ENCODE measurements at regions not wholly inside any gene's neighbourhood (a gene's known extent, or its start where the extent isn't known, plus 50 kb on each side); places are given as distances from the start of the nearest gene placed in this dataset.

DNA sequence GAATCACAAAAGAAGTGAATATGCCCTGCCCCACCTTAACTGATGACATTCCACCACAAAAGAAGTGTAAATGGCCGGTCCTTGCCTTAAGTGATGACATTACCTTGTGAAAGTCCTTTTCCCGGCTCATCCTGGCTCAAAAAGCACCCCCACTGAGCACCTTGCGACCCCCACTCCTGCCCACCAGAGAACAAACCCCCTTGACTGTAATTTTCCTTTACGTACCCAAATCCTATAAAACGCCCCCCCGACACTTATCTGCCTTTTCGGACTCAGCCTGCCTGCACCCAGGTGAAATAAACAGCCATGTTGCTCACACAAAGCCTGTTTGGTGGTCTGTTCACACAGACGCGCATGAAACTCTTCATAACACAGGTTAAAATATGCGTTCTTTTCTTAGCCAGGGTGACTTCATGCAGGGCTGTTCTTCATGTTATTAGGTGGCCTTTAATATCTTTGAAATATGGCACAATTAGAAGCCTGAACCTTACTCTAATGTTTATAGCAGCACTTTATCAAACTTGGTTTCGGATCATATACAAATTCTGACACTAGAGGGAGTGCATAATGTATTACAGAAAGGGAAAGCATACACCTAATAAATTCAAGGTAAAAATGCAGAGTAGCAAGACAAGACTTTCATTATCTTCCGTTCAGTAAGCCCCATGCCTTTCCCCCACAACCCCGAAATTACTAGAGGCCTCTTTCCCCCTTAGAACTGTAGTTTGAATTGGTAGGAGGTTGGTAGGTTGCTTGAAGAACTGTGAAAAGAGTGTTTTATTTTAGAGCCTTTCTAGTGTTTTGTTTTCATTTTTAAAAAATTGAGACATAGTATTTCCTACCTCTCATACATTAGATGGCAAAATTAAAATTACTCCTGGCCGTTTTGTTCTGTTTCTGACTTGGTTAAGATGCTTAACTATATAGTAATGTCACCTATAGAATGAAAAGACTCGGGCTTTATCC is 117.9 kb downstream of the NPY start:
- intact Hi-C loops (cut with DNase I; ENCODE audit: low total_unique reads) = loop anchor here (10.0 kb wide), 1 partner anchor 263 kb away; no protein-coding TSS in a partner anchor
- Histone ChIP-seq H3K4me1 (no peaks in the 10 kb centered on the region), H3K36me3 (no peaks in the 10 kb centered on the region), H3K27ac (no peak overlapping the region), H3K4me3 (no peak overlapping the region), H3K27me3 (no peaks in the 10 kb centered on the region), H3K9me3 (no peaks in the 10 kb centered on the region)
- DNase-seq = peak in 1 of 2 donors; percentile 50
- WGBS, 5 donors = 33 to 44% (median 41%) methylated on average over 12 to 14 of the region's 15 CpGs
- no peak for TF ChIP-seq EP300 (IDR thresholded peaks at IDR 0.05)
- TF ChIP-seq, protein P1, sequence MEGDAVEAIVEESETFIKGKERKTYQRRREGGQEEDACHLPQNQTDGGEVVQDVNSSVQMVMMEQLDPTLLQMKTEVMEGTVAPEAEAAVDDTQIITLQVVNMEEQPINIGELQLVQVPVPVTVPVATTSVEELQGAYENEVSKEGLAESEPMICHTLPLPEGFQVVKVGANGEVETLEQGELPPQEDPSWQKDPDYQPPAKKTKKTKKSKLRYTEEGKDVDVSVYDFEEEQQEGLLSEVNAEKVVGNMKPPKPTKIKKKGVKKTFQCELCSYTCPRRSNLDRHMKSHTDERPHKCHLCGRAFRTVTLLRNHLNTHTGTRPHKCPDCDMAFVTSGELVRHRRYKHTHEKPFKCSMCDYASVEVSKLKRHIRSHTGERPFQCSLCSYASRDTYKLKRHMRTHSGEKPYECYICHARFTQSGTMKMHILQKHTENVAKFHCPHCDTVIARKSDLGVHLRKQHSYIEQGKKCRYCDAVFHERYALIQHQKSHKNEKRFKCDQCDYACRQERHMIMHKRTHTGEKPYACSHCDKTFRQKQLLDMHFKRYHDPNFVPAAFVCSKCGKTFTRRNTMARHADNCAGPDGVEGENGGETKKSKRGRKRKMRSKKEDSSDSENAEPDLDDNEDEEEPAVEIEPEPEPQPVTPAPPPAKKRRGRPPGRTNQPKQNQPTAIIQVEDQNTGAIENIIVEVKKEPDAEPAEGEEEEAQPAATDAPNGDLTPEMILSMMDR (IDR thresholded peaks at IDR 0.05) = peak in 4 of 7 experiments; percentile 7 to 30 (median 14)
- no peak for TF ChIP-seq POLR2AphosphoS5 (IDR thresholded peaks at IDR 0.05)
- no peak for TF ChIP-seq POLR2A (IDR thresholded peaks at IDR 0.05)

DNA sequence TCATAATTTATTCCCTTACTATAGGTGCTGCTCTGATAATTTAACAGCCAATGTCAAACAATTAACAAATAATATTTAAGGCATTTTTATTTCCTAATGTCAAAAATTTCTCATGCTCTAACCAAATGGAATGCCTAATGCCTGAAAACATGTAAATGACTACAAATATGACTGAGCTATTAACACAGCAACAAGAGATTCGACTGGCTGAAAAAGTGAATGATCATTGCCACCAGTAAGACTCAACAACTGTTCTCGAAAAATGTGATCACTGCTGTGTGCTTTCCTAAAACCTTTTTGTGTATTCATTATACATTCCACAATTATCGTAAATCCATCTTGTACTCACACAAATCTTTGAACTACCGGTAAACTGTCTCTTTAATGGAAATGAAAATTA is 118.7 kb downstream of the NPY start:
- no peaks in the 10 kb centered on the region for H3K27me3 ChIP-seq
- H3K36me3 ChIP-seq = no peaks in the 10 kb centered on the region
- no peak overlapping the region for H3K4me3 ChIP-seq
- no peak overlapping the region for H3K27ac ChIP-seq
- TF ChIP-seq POLR2AphosphoS5 (IDR thresholded peaks at IDR 0.05) (no peak), EP300 (IDR thresholded peaks at IDR 0.05) (no peak), POLR2A (IDR thresholded peaks at IDR 0.05) (no peak)
- TF ChIP-seq, protein P1 (IDR thresholded peaks at IDR 0.05) = no peak
- H3K4me1 ChIP-seq = no peaks in the 10 kb centered on the region
- WGBS, 5 donors = 78 to 88% (median 83%) methylated on average over 4 of the region's 4 CpGs
- no peaks in the 10 kb centered on the region for H3K9me3 ChIP-seq
- intact Hi-C loops (cut with DNase I; ENCODE audit: low total_unique reads) = loop anchor here (10.0 kb wide), 1 partner anchor 262 kb away; no protein-coding TSS in a partner anchor
- no peak for DNase-seq

DNA sequence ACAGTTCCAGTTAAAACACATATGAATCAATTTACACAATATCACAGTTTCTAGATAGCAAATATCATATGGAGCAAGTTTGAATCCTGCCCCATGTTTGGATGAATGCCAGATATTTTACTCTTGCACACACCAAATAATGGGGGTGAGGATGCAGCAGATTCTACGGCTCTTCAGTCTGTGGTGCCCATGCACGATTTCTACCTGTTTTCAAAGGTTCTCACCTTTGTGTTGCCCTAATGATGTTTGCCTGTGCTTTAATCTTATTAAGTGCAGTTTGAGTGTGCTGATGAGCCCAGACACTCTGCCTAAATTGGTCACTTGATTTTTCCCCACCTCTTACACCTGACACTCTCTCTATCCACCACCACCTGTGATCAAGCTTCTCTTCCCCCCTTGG is 119.6 kb downstream of the NPY start:
- Histone ChIP-seq H3K4me3 (no peak overlapping the region), H3K27ac (no peak overlapping the region), H3K36me3 (no peaks in the 10 kb centered on the region), H3K27me3 (no peaks in the 10 kb centered on the region), H3K9me3 (no peaks in the 10 kb centered on the region), H3K4me1 (no peaks in the 10 kb centered on the region)
- TF ChIP-seq POLR2AphosphoS5 (IDR thresholded peaks at IDR 0.05) (no peak), EP300 (IDR thresholded peaks at IDR 0.05) (no peak), POLR2A (IDR thresholded peaks at IDR 0.05) (no peak)
- TF ChIP-seq, protein P1 (IDR thresholded peaks at IDR 0.05) = no peak
- 66 to 77% (median 68%) methylated on average over 2 of the region's 2 CpGs for WGBS, 5 donors
- intact Hi-C loops (cut with DNase I; ENCODE audit: low total_unique reads) = loop anchor here (10.0 kb wide), 1 partner anchor 261 kb away; no protein-coding TSS in a partner anchor
- DNase-seq = no peak

DNA sequence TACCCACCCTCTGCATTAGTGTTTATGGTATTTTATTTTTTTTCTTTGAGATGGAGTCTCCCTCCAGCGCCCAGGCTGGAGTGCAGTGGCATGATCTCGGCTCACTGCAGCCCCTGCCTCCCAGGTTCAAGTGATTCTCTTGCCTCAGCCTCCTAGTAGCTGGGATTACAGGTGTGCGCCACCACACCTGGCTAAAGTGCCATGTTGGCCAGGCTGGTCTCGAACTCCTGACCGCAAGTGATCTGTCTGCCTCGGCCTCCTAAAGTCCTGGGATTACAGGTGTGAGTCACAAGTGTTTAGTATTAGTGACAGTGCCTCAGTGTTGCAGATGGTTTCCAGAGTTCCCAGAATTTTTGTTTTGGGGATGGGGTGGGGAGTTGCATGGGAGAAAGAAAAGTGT is 120.3 kb downstream of the NPY start:
- H3K9me3 ChIP-seq = no peaks in the 10 kb centered on the region
- WGBS, 5 donors = 86 to 90% (median 89%) methylated on average over 6 of the region's 6 CpGs
- no peak overlapping the region for H3K27ac ChIP-seq
- no peaks in the 10 kb centered on the region for H3K4me1 ChIP-seq
- H3K4me3 ChIP-seq = no peak overlapping the region
- intact Hi-C loops (cut with DNase I; ENCODE audit: low total_unique reads) = loop anchor here (10.0 kb wide), 1 partner anchor 260 kb away; no protein-coding TSS in a partner anchor
- DNase-seq = no peak
- H3K27me3 ChIP-seq = no peaks in the 10 kb centered on the region
- H3K36me3 ChIP-seq = no peaks in the 10 kb centered on the region
- TF ChIP-seq POLR2A (IDR thresholded peaks at IDR 0.05) = no peak
- TF ChIP-seq POLR2AphosphoS5 (IDR thresholded peaks at IDR 0.05) = no peak
- no peak for TF ChIP-seq EP300 (IDR thresholded peaks at IDR 0.05)

Measured in stomach (tissue), 8 donors.